Stimulated activated CD8-positive, alpha-beta memory T cell treated with anti-CD3 and anti-CD28 coated beads, Interleukin-7, amount 100 ng/mL, for 1 hour (primary cell): ENCODE measurements at regions not wholly inside any gene's neighbourhood (a gene's known extent, or its start where the extent isn't known, plus 50 kb on each side); places are given as distances from the start of the nearest gene placed in this dataset.

Experiments used
- DNase-seq, 2 donors: peaks; one replicate each; pipeline ENCODE4 v3.0.0-alpha.2; 2020; ENCODE audit warnings: low read depth in 2 of 2

- no peak for DNase-seq
These were observed 141.5 kb upstream of the ZNF32 start for GRCh38 chr10:43790147-43790546.

GRCh38 chr10:43785252-43785651 is 136.6 kb upstream of the ZNF32 start:
- DNase-seq, result no peak

DNA sequence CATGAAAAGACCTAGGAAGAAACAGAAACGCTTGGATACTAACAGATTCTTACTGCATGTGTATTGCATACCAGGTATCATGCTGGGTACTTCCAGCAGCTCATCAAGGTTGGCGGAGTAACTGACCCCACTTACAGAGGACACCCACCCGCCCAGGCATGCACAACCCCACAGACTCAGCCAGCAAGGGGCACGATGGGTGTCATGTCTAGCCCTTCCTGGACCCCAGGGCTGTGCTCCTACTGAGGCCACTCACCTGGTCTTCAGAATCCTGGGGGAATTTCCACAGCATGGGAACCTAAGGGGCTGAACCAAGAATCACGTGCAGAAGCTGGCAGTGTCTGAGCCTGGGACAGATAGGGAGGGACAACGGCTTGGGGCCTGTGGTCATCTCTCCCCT is 134.1 kb upstream of the ZNF32 start:
- DNase-seq, result no peak

GRCh38 chr10:43781480-43782361 is 133.0 kb upstream of the ZNF32 start:
- DNase-seq, result no peak

DNA sequence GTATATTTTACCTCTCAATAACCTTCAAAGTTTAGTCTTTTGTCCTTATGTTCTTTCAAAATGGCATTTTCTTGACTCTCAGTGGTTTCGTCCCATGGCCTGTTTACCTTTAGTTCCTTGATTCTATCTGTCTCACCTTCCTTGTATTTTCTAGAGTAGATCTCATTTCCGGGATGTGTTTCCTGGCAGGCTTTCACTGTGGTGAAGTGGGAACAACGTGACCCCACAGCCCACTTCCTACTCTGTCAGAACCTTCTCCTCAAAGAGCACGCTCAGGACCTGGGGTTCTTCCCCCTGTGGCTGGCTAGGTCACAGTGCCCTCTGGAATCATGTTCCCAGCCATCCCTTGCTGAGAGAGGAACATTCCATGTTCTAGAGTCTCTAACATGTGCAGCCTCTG is 129.9 kb upstream of the ZNF32 start:
- no peak for DNase-seq

DNA sequence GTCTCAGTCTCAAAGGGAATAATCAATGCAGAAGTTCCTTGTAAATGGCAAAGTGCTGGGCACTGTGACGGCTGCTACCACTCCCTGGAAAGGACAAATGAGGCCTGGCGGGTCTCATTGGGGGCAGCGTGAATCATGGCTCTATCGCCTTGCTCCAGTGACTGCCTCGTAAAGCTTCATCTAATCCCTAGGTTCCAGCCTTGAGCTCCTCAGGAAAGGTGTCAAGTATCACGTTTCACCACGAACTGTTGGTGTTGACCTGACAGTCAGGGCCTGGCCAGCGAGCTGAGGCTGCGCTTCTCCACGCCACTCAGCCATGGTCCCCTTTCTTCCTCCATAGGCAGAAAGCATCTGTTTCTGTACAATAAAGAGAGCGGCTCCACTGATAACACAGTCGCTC is 126.7 kb upstream of the ZNF32 start:
- DNase-seq, result no peak

- DNase-seq, result no peak
These were observed 125.6 kb upstream of the ZNF32 start for GRCh38 chr10:43774234-43774769.

- DNase-seq, result no peak
These were observed 125.1 kb upstream of the ZNF32 start for GRCh38 chr10:43773736-43774135.

DNA sequence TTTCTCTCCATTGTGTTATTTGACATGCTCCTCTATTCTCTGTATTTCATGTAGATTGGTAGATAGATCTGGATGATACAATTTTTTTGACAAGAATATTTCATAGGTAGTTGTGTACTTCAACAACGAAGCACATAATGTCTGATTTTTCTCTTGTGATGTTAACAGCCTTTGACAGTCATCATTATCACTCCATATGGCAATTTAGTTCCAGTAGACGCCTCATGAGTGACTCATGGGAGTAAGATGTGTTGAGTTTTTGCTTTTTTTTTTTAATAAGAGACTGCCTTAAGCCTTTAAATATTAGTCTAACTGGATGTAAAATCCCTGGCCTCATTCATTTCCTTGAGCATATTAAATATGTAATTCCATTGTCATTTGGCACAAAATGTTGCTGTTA is 123.5 kb upstream of the ZNF32 start:
- no peak for DNase-seq

DNA sequence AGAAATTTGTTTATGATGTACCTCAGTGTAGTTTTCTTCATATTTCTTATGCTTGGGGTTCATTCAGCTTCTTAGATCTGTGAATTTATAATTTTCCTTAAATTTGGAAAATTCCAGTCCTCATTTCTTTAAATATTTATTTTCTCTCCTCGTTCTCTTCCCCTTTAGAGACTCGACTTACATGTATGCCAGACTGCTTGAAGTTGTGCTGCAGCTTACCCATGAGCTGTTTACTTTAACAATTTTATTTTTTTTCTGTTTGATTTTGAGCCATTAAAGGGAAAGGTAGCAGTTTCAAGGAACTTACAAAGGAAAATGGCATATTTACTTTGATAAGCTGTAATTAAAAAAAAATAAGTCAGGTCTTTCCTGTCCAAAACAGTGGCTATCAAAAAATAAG is 123.0 kb upstream of the ZNF32 start:
- no peak for DNase-seq

GRCh38 chr10:43765516-43765915 is 116.8 kb upstream of the ZNF32 start:
- no peak for DNase-seq

DNA sequence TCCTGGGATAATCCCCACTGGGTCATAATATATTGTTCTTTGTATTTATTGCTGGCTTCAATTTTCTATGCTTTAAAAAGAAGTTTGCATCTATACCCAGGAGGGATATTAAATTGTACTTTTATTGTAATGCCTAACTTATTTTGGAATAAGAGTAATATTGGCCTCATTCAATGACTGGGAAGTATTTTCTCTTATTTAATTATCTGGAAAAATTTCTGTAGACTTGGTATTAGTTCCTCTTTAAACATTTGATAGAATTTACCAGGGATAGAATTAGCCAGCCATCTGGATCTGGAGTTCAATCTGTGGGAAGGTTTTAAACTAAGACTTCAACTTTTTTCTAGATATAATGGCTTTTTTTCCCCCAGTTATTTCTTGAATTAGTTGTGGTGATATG is 115.2 kb upstream of the ZNF32 start:
- DNase-seq, result no peak

GRCh38 chr10:43760514-43760913 is 111.8 kb upstream of the ZNF32 start:
- DNase-seq, result no peak

DNA sequence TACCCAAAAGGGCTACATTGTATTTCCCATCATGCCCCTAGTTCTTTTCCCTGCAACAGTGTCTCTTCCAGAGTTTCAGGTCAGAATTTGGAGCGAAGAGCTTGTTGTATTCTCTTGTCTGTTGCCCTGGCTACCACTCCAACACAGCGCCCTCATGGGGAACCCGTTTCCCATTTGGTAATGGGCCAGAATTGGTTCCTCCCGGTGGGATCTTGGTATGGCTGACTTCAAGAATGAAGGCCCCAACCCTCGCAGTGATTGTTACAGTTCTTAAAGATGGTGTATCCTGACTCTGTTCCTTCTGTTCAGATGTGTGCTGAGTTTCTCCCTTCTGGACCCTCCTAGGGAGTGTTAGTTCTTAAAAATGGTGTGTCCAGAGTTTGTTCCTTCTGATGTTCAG is 110.5 kb upstream of the ZNF32 start:
- no peak for DNase-seq

DNA sequence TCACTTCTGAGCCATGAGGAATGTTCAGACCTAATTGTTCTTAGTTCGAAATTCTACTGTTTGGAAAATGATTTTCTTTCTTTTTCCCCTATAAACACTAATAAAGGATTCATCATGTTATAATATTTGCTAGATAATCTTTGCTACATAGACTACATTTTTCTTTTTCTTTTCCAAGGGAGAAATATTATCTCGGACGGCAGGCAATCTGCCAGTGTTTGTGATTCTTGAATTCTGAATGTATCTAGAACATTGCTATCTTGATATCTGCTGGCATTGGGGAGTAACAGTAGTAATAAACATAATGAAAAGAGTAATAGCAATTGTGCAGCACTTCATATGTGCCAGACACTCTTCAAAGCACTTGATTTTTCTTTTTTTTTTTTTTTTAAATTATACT is 107.7 kb upstream of the ZNF32 start:
- DNase-seq, result no peak

- no peak for DNase-seq
These were observed 106.0 kb upstream of the ZNF32 start for GRCh38 chr10:43754569-43755260.

DNA sequence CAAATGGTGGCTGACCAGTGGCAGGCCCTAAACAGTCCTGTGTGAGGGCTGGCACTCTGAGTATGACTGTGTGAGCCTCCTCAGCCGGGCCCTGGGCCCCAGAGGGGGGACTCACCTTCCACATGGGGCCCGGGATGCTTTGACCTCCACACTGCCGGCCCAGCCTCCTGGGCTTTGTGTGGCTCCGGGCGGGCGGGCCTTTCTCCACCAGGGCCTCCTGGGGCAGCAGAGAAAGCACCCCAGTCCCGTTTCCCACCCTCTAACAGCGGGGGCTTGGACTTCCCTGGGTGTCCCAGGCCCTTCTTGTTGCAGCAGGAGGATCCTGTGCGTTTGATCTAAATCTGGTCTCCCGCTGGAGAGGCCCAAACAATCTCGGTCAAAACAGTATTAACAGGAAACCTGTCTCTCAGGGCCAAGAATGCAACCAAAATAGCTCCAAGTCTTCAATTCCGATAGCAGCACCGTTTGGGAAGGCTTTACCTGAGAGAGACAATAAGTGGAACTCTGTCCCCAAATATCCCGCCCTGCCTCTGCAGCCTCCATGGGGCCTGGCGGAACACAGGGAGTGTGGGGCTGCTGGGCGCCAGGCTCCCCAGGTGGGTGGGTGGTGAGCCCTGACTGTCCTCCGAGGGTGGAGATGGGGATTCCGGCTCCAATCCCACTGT is 104.8 kb upstream of the ZNF32 start:
- DNase-seq, result no peak

DNA sequence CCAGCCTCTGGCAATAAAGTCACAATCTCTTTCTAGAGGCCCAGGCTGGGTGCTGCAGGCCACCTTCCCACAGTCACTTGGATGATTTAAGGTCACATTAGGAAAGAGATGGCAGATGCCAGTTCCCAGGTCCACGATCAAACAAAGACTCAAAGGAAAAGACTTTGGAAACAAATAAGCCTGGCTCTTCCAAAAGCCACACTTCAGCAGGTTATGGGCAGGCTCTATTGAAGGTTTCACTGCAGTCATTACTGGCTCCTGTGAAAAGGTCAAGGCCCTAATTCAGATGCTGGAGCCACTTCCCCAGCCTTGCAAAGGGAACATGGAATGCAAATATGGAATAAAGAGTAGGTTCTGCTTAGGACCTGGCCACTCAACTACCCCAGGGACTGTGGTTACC is 104.0 kb upstream of the ZNF32 start:
- DNase-seq, result no peak

- no peak for DNase-seq
These were observed 103.0 kb upstream of the ZNF32 start for GRCh38 chr10:43751646-43752045.

- DNase-seq, result no peak
These were observed 101.4 kb upstream of the ZNF32 start for GRCh38 chr10:43749940-43750552.

DNA sequence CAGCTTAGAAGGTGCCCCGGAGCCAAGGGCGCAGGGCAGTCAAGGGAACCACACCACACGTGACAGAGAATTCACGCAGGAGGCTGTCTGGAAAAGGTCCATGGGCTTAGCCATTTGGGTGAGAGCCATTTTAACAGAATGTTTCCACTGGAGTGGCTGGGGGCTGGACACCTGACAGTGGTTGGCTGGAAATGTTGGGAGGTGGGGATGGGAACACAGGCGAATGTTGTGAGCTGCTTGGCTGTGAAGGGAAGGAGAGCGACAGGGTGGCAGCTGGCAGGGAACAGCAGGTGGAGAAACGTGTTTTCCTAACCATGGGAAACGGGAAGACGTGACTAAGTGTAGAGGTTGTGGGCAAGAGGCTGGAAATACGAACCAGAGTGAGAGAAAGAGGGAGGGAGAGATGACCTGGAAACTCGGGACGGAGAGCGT is 100.5 kb upstream of the ZNF32 start:
- no peak for DNase-seq

- no peak for DNase-seq
These were observed 99.9 kb upstream of the ZNF32 start for GRCh38 chr10:43748560-43748959.
